ENCODE measurements at regions not wholly inside any gene's neighbourhood (a gene's known extent, or its start where the extent isn't known, plus 50 kb on each side); places are given as distances from the start of the nearest gene placed in this dataset.

- H3K4me3 ChIP-seq (ENCODE audit: low read depth, low read length) = no peak overlapping the region
- TF ChIP-seq CTCF (IDR thresholded peaks at IDR 0.05; ENCODE audit: borderline replicate concordance, insufficient read depth, low read depth, low read length) = no peak
These were observed 268.0 kb upstream of the SEMA3D start for GRCh38 chr7:85454904-85455303.

GRCh38 chr7:85452674-85453073, 265.8 kb upstream of the SEMA3D start:
- H3K4me3 ChIP-seq (ENCODE audit: low read depth, low read length) = no peak overlapping the region
- TF ChIP-seq CTCF (IDR thresholded peaks at IDR 0.05; ENCODE audit: borderline replicate concordance, insufficient read depth, low read depth, low read length) = no peak

- no peak overlapping the region for H3K4me3 ChIP-seq (ENCODE audit: low read depth, low read length)
- TF ChIP-seq CTCF (IDR thresholded peaks at IDR 0.05; ENCODE audit: borderline replicate concordance, insufficient read depth, low read depth, low read length) = no peak
These were observed 262.6 kb upstream of the SEMA3D start for GRCh38 chr7:85449478-85449877.

- TF ChIP-seq CTCF (IDR thresholded peaks at IDR 0.05; ENCODE audit: borderline replicate concordance, insufficient read depth, low read depth, low read length) = no peak
- no peak overlapping the region for H3K4me3 ChIP-seq (ENCODE audit: low read depth, low read length)
These were observed 260.1 kb upstream of the SEMA3D start for GRCh38 chr7:85447004-85447403.

- TF ChIP-seq CTCF (IDR thresholded peaks at IDR 0.05; ENCODE audit: borderline replicate concordance, insufficient read depth, low read depth, low read length) = no peak
- H3K4me3 ChIP-seq (ENCODE audit: low read depth, low read length) = no peak overlapping the region
These were observed 239.7 kb upstream of the SEMA3D start for GRCh38 chr7:85426487-85426960.

- no peak for TF ChIP-seq CTCF (IDR thresholded peaks at IDR 0.05; ENCODE audit: borderline replicate concordance, insufficient read depth, low read depth, low read length)
- no peak overlapping the region for H3K4me3 ChIP-seq (ENCODE audit: low read depth, low read length)
These were observed 237.4 kb upstream of the SEMA3D start for GRCh38 chr7:85424298-85424697.

- no peak overlapping the region for H3K4me3 ChIP-seq (ENCODE audit: low read depth, low read length)
- no peak for TF ChIP-seq CTCF (IDR thresholded peaks at IDR 0.05; ENCODE audit: borderline replicate concordance, insufficient read depth, low read depth, low read length)
These were observed 236.5 kb upstream of the SEMA3D start for GRCh38 chr7:85423209-85423895.

Measured in GM12875 (cell line).